ENCODE measurements at regions not wholly inside any gene's neighbourhood (a gene's known extent, or its start where the extent isn't known, plus 50 kb on each side); places are given as distances from the start of the nearest gene placed in this dataset.

DNA sequence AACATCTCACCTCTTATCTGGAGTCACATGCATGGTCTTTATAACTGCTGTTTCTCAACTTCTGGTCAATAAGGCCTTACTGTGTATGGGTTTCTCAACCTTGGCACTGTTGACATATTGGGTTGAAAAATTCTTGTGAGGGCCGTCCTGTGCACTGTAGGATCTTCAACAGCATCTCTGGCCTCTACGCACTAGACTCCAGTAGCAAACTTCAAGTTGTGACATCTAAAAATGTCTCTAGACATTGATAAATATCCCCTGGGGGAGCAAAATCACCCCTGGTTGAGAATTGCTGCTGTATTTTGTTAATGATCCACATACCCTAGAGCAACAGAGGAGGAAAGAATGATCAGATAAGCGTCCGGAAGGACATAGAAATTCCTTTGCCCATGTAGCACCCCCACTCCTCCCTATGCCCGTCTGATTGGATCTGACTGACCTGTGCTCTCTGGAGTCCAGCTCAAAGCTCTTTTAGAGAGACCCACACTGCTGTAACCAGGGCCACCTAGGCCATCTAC is 423.5 kb upstream of the ZMIZ1 start:
- intact Hi-C loops (cut with micrococcal nuclease), result no loop called here

DNA sequence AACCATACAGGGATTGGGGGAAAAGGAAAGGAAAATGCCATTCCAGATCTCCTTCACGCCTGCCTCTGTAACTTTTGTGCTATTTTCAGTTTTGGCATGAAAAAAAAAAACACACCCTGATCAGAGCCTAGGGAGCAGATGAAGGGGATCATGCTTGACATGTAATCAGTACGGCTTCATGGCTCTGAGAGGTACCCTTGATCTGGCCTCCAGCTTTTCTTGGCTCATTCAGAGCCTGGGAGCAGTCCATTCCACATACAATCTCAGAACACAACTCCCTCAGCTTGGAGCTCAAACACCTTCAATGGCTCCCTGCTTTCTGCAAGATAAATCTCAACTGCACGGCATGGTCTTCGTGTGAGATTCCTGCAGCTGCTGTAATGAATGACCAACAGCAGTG is 422.8 kb upstream of the ZMIZ1 start:
- Histone ChIP-seq H3K4me1 (ENCODE audit: insufficient read depth, low read length) (peaks cover 40% of the 10 kb centered on the region), H3K27me3 (ENCODE audit: low read length) (no peaks in the 10 kb centered on the region), H3K9ac (ENCODE audit: low read length) (no peak overlapping the region), H3K9me2 (replicated peaks; ENCODE audit: low read length) (no peaks in the 10 kb centered on the region), H3F3A (ENCODE audit: low read length, unreplicated experiment) (peaks cover 7% of the 10 kb centered on the region), H3K4me3 (ENCODE audit: low read length) (no peak overlapping the region), H4K20me1 (ENCODE audit: low read length) (no peaks in the 10 kb centered on the region), H3K4me2 (ENCODE audit: low read length) (no peak overlapping the region), H3K9me3 (ENCODE audit: low read length) (no peaks in the 10 kb centered on the region), H2AFZ (ENCODE audit: low read length) (no peak overlapping the region), H3K27ac (ENCODE audit: low read length) (no peak overlapping the region), H3K36me3 (ENCODE audit: low read depth, low read length) (no peaks in the 10 kb centered on the region), H3K79me2 (ENCODE audit: low read length) (no peaks in the 10 kb centered on the region)
- no peak for DNase-seq
- POLR2A ChIA-PET (ENCODE audit: unreplicated experiment), result no interaction called here
- no peak for ATAC-seq
- no TSS peak for BruUV-seq (replicated peaks)
- intact Hi-C loops (cut with micrococcal nuclease), result no loop called here
- CTCF ChIA-PET, result no interaction called here
- TF ChIP-seq EZH2phosphoT487 (IDR thresholded peaks at IDR 0.05; ENCODE audit: borderline replicate concordance, low read length) (no peak), EZH2 (IDR thresholded peaks at IDR 0.05; ENCODE audit: low read length, unreplicated experiment) (no peak)
- TF ChIP-seq, protein P1, sequence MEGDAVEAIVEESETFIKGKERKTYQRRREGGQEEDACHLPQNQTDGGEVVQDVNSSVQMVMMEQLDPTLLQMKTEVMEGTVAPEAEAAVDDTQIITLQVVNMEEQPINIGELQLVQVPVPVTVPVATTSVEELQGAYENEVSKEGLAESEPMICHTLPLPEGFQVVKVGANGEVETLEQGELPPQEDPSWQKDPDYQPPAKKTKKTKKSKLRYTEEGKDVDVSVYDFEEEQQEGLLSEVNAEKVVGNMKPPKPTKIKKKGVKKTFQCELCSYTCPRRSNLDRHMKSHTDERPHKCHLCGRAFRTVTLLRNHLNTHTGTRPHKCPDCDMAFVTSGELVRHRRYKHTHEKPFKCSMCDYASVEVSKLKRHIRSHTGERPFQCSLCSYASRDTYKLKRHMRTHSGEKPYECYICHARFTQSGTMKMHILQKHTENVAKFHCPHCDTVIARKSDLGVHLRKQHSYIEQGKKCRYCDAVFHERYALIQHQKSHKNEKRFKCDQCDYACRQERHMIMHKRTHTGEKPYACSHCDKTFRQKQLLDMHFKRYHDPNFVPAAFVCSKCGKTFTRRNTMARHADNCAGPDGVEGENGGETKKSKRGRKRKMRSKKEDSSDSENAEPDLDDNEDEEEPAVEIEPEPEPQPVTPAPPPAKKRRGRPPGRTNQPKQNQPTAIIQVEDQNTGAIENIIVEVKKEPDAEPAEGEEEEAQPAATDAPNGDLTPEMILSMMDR (conservative IDR thresholded peaks at IDR 0.05; ENCODE audit: low read depth, low read length), result no peak

More for the DNA sequence above, 423.5 kb upstream of the ZMIZ1 start:
- no peak overlapping the region for H2AFZ ChIP-seq (ENCODE audit: low read length)
- no peak overlapping the region for H3K4me2 ChIP-seq (ENCODE audit: low read length)
- BruUV-seq (replicated peaks), result no TSS peak
- ChIA-PET POLR2A (ENCODE audit: unreplicated experiment) (no interaction called here), CTCF (no interaction called here)
- no peak overlapping the region for H3K27ac ChIP-seq (ENCODE audit: low read length)
- DNase-seq (no peak), ATAC-seq (no peak)
- H3K9me3 ChIP-seq (ENCODE audit: low read length), result no peaks in the 10 kb centered on the region
- TF ChIP-seq, protein P1 (conservative IDR thresholded peaks at IDR 0.05; ENCODE audit: low read depth, low read length), result no peak
- TF ChIP-seq EZH2phosphoT487 (IDR thresholded peaks at IDR 0.05; ENCODE audit: borderline replicate concordance, low read length) (no peak), EZH2 (IDR thresholded peaks at IDR 0.05; ENCODE audit: low read length, unreplicated experiment) (no peak)
- H3F3A ChIP-seq (ENCODE audit: low read length, unreplicated experiment), result peaks cover 7% of the 10 kb centered on the region
- H4K20me1 ChIP-seq (ENCODE audit: low read length), result no peaks in the 10 kb centered on the region
- no peak overlapping the region for H3K4me3 ChIP-seq (ENCODE audit: low read length)
- H3K36me3 ChIP-seq (ENCODE audit: low read depth, low read length), result no peaks in the 10 kb centered on the region
- H3K4me1 ChIP-seq (ENCODE audit: insufficient read depth, low read length), result peaks cover 35% of the 10 kb centered on the region
- no peaks in the 10 kb centered on the region for H3K9me2 ChIP-seq (replicated peaks; ENCODE audit: low read length)
- H3K27me3 ChIP-seq (ENCODE audit: low read length), result no peaks in the 10 kb centered on the region
- H3K79me2 ChIP-seq (ENCODE audit: low read length), result no peaks in the 10 kb centered on the region
- no peak overlapping the region for H3K9ac ChIP-seq (ENCODE audit: low read length)

DNA sequence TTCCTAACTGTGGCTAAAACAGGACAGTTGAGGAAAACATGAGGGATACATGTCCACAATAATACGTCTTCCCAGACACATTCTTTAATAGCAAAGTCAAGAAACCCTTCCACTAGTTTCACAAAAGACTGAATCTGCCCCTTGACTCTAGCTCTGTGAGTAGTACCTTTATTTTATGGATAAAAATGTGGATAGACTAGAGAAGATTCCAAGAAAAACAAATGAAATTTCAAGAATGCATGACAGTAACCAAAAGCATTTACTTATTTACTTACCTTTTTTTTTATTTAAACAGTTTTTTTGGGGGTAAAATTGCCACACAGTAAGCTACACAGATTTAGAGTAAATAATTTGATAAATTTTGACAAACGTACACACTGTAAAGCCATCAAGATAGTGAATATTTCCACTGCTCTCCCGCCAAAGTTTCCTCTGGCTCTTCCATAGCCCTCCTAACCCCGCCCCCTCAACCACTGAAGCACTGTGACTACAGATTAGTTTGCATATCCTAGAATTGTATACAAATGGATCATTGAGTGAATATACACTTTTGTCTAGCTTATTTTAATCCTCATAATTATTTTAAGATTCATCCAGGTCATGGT is 420.4 kb upstream of the ZMIZ1 start:
- H3K9ac ChIP-seq (ENCODE audit: low read length), result no peak overlapping the region
- BruUV-seq (replicated peaks), result no TSS peak
- no peaks in the 10 kb centered on the region for H3K79me2 ChIP-seq (ENCODE audit: low read length)
- ChIA-PET POLR2A (ENCODE audit: unreplicated experiment) (no interaction called here), CTCF (no interaction called here)
- peaks cover 7% of the 10 kb centered on the region for H3F3A ChIP-seq (ENCODE audit: low read length, unreplicated experiment)
- H3K4me3 ChIP-seq (ENCODE audit: low read length), result no peak overlapping the region
- peak overlapping the region; percentile 2 for H3K27ac ChIP-seq (ENCODE audit: low read length)
- H3K9me3 ChIP-seq (ENCODE audit: low read length), result no peaks in the 10 kb centered on the region
- no peaks in the 10 kb centered on the region for H3K36me3 ChIP-seq (ENCODE audit: low read depth, low read length)
- DNase-seq (peak; percentile 96), ATAC-seq (0 out of 2 replicates have a peak, but pooled peaks have one; percentile 31)
- H3K4me2 ChIP-seq (ENCODE audit: low read length), result peak overlapping the region; percentile 13
- H3K9me2 ChIP-seq (replicated peaks; ENCODE audit: low read length), result no peaks in the 10 kb centered on the region
- H3K27me3 ChIP-seq (ENCODE audit: low read length), result peaks cover 8% of the 10 kb centered on the region; the same call in 1 of the 2 replicates
- TF ChIP-seq EZH2 (IDR thresholded peaks at IDR 0.05; ENCODE audit: low read length, unreplicated experiment) (no peak), EZH2phosphoT487 (IDR thresholded peaks at IDR 0.05; ENCODE audit: borderline replicate concordance, low read length) (no peak)
- TF ChIP-seq, protein P1 (conservative IDR thresholded peaks at IDR 0.05; ENCODE audit: low read depth, low read length), result no peak
- H4K20me1 ChIP-seq (ENCODE audit: low read length), result no peaks in the 10 kb centered on the region
- intact Hi-C loops (cut with micrococcal nuclease), result no loop called here
- peak overlapping the region; percentile 8 for H2AFZ ChIP-seq (ENCODE audit: low read length)
- H3K4me1 ChIP-seq (ENCODE audit: insufficient read depth, low read length), result peaks cover 40% of the 10 kb centered on the region

Measured in PC-3 (cell line).